Calu3 (cell line): ENCODE measurements at regions not wholly inside any gene's neighbourhood (a gene's known extent, or its start where the extent isn't known, plus 50 kb on each side); places are given as distances from the start of the nearest gene placed in this dataset.
"Not testable (repeated sequence)": the region's sequence is repeated elsewhere in the genome, so short reads cannot be mapped to it uniquely, and the experiment has no call there.

ENCODE experiments used
- BruUV-seq: library from RNA; stranded (reverse); fragments of 400-500 nt; replicated peaks from 2 replicates; lab custom pipeline; 2021; lab: Mats Ljungman, UMichigan
- CTCF ChIA-PET: fragments of 300-600 bp; sonication (Branson Sonifier 250); formaldehyde crosslinking; loops from one replicate; lab custom pipeline; 2022; ENCODE audit warnings: antibody characterized with exemption; lab: Charles Lee
- DNase-seq: peaks from one replicate; pipeline ENCODE4 v3.0.0; 2022
- H3K27ac Mint-ChIP-seq: one replicate; pipeline ENCODE4 v1.8.0; 2022; ENCODE audit warnings: mixed read lengths; ENCODE audit not compliant: unreplicated experiment
- H3K27me3 Mint-ChIP-seq: one replicate; pipeline ENCODE4 v1.8.0; 2022; ENCODE audit warnings: mixed read lengths; ENCODE audit not compliant: unreplicated experiment
- H3K36me3 Mint-ChIP-seq: one replicate; pipeline ENCODE4 v1.8.0; 2022; ENCODE audit warnings: mild to moderate bottlenecking, moderate library complexity, mixed read lengths; ENCODE audit not compliant: insufficient read depth, unreplicated experiment
- H3K4me1 Mint-ChIP-seq: one replicate; pipeline ENCODE4 v1.8.0; 2022; ENCODE audit warnings: mild to moderate bottlenecking, low read depth, mixed read lengths; ENCODE audit not compliant: unreplicated experiment
- H3K4me3 Mint-ChIP-seq: one replicate; pipeline ENCODE4 v1.8.0; 2022; ENCODE audit warnings: mild to moderate bottlenecking, low read depth, moderate library complexity, mixed read lengths; ENCODE audit not compliant: unreplicated experiment
- H3K9me3 Mint-ChIP-seq: one replicate; pipeline ENCODE4 v1.8.0; 2022; ENCODE audit warnings: low read depth, mixed read lengths; ENCODE audit not compliant: unreplicated experiment
- intact Hi-C: fragments of 100-400 bp; cut with micrococcal nuclease; formaldehyde crosslinking; loops from one replicate; pipeline ENCODE4 v1.10.0; 2022; ENCODE audit not compliant: unreplicated experiment
- TF ChIP-seq, protein P1 (sequence below): fragments of 200-600 bp; IDR thresholded peaks from one replicate; pipeline ENCODE4 v1.8.0; 2022; ENCODE audit warnings: antibody characterized with exemption; ENCODE audit not compliant: unreplicated experiment

GRCh38 chr18:39232490-39232889 is 1666.9 kb upstream of the CELF4 start:
- no TSS peak for BruUV-seq
- no peaks in the 10 kb centered on the region for H3K27me3 Mint-ChIP-seq
- no peaks in the 10 kb centered on the region for H3K36me3 Mint-ChIP-seq
- DNase-seq: no peak
- intact Hi-C loops: no loop called here
- CTCF ChIA-PET: interaction anchor here (0.6 kb wide), 1 partner anchor 115 kb away, joined by 3 read pairs; no protein-coding TSS in a partner anchor
- no peaks in the 10 kb centered on the region for H3K4me1 Mint-ChIP-seq
- H3K27ac Mint-ChIP-seq: no peak overlapping the region
- TF ChIP-seq, protein P1, sequence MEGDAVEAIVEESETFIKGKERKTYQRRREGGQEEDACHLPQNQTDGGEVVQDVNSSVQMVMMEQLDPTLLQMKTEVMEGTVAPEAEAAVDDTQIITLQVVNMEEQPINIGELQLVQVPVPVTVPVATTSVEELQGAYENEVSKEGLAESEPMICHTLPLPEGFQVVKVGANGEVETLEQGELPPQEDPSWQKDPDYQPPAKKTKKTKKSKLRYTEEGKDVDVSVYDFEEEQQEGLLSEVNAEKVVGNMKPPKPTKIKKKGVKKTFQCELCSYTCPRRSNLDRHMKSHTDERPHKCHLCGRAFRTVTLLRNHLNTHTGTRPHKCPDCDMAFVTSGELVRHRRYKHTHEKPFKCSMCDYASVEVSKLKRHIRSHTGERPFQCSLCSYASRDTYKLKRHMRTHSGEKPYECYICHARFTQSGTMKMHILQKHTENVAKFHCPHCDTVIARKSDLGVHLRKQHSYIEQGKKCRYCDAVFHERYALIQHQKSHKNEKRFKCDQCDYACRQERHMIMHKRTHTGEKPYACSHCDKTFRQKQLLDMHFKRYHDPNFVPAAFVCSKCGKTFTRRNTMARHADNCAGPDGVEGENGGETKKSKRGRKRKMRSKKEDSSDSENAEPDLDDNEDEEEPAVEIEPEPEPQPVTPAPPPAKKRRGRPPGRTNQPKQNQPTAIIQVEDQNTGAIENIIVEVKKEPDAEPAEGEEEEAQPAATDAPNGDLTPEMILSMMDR: no peak
- peaks cover 7% of the 10 kb centered on the region for H3K9me3 Mint-ChIP-seq
- no peak overlapping the region for H3K4me3 Mint-ChIP-seq

GRCh38 chr18:39230086-39230803 is 1664.6 kb upstream of the CELF4 start:
- Mint-ChIP-seq H3K27me3 (no peaks in the 10 kb centered on the region), H3K36me3 (no peaks in the 10 kb centered on the region), H3K4me1 (peaks cover 7% of the 10 kb centered on the region), H3K27ac (no peak overlapping the region), H3K4me3 (no peak overlapping the region), H3K9me3 (peaks cover 7% of the 10 kb centered on the region)
- intact Hi-C loops: no loop called here
- no peak for DNase-seq
- TF ChIP-seq, protein P1: no peak
- CTCF ChIA-PET: no interaction called here
- BruUV-seq: no TSS peak

DNA sequence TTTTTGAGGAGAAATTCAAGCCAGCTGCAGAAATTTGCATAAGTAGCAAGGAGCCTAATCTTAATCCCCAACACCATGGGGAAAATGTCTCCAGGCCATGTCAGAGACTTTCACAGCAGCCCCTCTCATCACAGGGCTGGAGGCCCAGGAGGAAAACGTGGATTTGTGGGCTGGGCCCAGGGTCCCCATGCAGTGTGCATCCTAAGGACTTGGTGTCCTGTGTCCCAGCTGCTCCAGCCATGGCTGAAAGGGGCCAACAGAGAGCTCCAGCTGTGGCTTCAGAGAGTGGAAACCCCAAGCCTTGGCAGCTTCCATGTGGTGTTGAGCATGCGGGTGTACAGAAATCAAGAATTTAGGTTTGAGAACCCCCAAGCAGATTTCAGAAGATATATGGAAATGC is 1662.2 kb upstream of the CELF4 start:
- H3K27ac Mint-ChIP-seq, H3K36me3 Mint-ChIP-seq, H3K27me3 Mint-ChIP-seq, intact Hi-C loops, DNase-seq, BruUV-seq, H3K4me3 Mint-ChIP-seq, H3K9me3 Mint-ChIP-seq: not testable (repeated sequence)
- H3K4me1 Mint-ChIP-seq: peaks cover 11% of the 10 kb centered on the region
- CTCF ChIA-PET: interaction anchor here (0.6 kb wide), 1 partner anchor 38 kb away, joined by 4 read pairs; no protein-coding TSS in a partner anchor

- TF ChIP-seq, protein P1: no peak
- Mint-ChIP-seq H3K4me1 (peaks cover 11% of the 10 kb centered on the region), H3K36me3 (no peaks in the 10 kb centered on the region), H3K27ac (no peak overlapping the region), H3K9me3 (peaks cover 3% of the 10 kb centered on the region), H3K27me3 (no peaks in the 10 kb centered on the region), H3K4me3 (no peak overlapping the region)
- no peak for DNase-seq
- intact Hi-C loops: no loop called here
- CTCF ChIA-PET: no interaction called here
- no TSS peak for BruUV-seq
These were observed 1659.8 kb upstream of the CELF4 start for GRCh38 chr18:39225373-39225772.

- Mint-ChIP-seq H3K9me3 (no peaks in the 10 kb centered on the region), H3K27ac (no peak overlapping the region), H3K4me3 (no peak overlapping the region), H3K4me1 (peaks cover 11% of the 10 kb centered on the region), H3K27me3 (no peaks in the 10 kb centered on the region), H3K36me3 (no peaks in the 10 kb centered on the region)
- intact Hi-C loops: no loop called here
- no TSS peak for BruUV-seq
- TF ChIP-seq, protein P1: no peak
- CTCF ChIA-PET: no interaction called here
- DNase-seq: no peak
These were observed 1657.7 kb upstream of the CELF4 start for GRCh38 chr18:39223283-39223682.
